Vagina (tissue), 2 donors: ENCODE measurements at regions not wholly inside any gene's neighbourhood (a gene's known extent, or its start where the extent isn't known, plus 50 kb on each side); places are given as distances from the start of the nearest gene placed in this dataset.

Source experiments
- CTCF ChIP-seq, 3 experiments: fragments of 450-650 bp in 2 of 3; fragments of 200-600 bp in 1 of 3; sonication (generic) in 1 of 3; IDR thresholded peaks; one replicate each; pipeline ENCODE4 v1.5.1; 2017 to 2019; ENCODE audit warnings: antibody characterized with exemption in 3 of 3, mild to moderate bottlenecking in 2 of 3, moderate library complexity in 2 of 3
- POLR2A ChIP-seq, 2 donors: fragments of 450-650 bp; IDR thresholded peaks; one replicate each; pipeline ENCODE4 v1.6.1; 2017; ENCODE audit warnings: antibody characterized with exemption in 2 of 2, mild to moderate bottlenecking in 2 of 2, moderate library complexity in 2 of 2
- POLR2AphosphoS5 ChIP-seq, 2 donors: sonication (generic); formaldehyde crosslinking; IDR thresholded peaks; one replicate each; pipeline ENCODE4 v1.9.0; 2017; ENCODE audit warnings: antibody characterized with exemption in 2 of 2, mild to moderate bottlenecking in 2 of 2, low read depth in 1 of 2; ENCODE audit not compliant: insufficient read depth in 1 of 2

- TF ChIP-seq POLR2A (IDR thresholded peaks at IDR 0.05): no peak
- no peak for TF ChIP-seq CTCF (IDR thresholded peaks at IDR 0.05)
- TF ChIP-seq POLR2AphosphoS5 (IDR thresholded peaks at IDR 0.05; ENCODE audit: insufficient read depth in 1 of 2, low read depth in 1 of 2): no peak
Observed at GRCh38 chr21:26403321-26403720, 169.8 kb downstream of the CYYR1 start.
